C4-2B (cell line): ENCODE measurements at regions not wholly inside any gene's neighbourhood (a gene's known extent, or its start where the extent isn't known, plus 50 kb on each side); places are given as distances from the start of the nearest gene placed in this dataset.

ENCODE experiments used
- H3K27ac ChIP-seq: fragments of 450-650 bp; 2 replicates; pipeline ENCODE4 v1.5.1; 2017
- ZFX ChIP-seq: fragments of 450-650 bp; IDR thresholded peaks from 2 replicates; pipeline ENCODE4 v1.6.1; 2017
- TF ChIP-seq, protein P1 (sequence below): fragments of 450-650 bp; conservative IDR thresholded peaks from 2 replicates; pipeline ENCODE4 v1.5.1; 2017; ENCODE audit warnings: mild to moderate bottlenecking

DNA sequence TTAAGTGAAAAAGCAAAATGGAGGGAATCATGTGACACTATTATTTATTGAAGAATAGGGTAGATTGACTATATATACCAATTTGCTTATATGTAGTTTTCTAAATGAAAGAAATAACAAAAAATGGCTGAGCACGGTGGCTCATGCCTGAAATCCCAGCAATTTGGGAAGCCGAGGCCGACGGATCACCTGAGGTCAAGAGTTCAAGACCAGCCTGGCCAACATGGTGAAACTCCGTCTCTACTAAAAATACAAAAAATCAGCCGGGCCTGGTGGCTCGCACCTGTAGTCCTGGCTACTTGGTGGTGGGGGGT lies 59.3 kb upstream of the MYCN start:
- TF ChIP-seq, protein P1, sequence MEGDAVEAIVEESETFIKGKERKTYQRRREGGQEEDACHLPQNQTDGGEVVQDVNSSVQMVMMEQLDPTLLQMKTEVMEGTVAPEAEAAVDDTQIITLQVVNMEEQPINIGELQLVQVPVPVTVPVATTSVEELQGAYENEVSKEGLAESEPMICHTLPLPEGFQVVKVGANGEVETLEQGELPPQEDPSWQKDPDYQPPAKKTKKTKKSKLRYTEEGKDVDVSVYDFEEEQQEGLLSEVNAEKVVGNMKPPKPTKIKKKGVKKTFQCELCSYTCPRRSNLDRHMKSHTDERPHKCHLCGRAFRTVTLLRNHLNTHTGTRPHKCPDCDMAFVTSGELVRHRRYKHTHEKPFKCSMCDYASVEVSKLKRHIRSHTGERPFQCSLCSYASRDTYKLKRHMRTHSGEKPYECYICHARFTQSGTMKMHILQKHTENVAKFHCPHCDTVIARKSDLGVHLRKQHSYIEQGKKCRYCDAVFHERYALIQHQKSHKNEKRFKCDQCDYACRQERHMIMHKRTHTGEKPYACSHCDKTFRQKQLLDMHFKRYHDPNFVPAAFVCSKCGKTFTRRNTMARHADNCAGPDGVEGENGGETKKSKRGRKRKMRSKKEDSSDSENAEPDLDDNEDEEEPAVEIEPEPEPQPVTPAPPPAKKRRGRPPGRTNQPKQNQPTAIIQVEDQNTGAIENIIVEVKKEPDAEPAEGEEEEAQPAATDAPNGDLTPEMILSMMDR: no peak
- TF ChIP-seq ZFX: no peak
- no peak overlapping the region for H3K27ac ChIP-seq

DNA sequence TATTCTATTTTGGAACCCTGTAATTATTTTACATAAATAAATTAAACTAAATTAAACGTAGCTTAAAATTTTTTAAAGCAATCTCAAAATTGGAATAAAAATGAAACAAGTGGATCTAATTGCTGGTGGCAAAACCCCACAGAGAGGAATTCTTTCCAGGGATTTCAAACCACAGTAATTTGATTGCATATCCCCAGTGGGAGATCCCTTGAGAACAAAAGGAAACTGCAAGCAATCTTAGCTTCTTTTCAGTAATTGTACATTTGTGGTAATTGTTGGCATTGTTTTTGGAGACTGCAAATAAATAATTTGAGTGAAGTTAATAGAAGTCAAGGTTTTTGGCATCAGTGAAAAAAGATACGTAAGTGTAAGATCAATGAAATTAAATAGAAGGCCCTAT lies 58.7 kb upstream of the MYCN start:
- TF ChIP-seq, protein P1: no peak
- H3K27ac ChIP-seq: no peak overlapping the region

DNA sequence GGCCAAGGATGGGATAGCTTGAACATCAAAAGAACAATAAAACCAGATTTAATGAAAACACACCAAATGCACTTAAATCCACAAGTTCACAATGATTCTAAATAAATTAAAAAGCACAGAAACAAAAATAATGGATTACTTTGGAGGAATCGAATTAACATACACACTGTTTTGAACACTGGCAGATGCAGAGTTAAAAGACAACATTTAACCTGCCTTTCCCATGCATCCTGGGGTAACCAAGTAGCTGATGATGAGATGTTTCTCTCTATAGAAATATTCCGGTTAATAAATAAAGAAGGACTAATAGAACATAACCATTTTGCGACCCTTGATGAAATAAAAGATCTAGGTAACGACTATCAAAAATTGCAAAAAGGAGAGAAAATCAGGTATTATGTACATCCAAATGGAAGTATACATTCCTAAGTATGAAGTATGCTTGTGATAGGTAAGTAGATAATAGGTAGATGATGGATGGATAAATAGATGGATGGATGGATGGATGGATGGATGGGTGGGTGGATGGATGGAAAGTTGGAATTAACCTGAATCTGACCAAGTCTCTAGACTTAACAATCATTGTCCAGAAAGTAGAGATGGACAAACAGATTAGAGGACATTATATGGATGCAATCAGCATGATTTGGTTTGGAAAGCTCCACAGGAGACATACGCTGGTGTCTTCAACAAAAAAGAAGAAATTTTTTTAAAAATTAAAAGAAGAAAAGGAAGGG lies 57.4 kb upstream of the MYCN start:
- no peak overlapping the region for H3K27ac ChIP-seq
- TF ChIP-seq, protein P1: no peak
- TF ChIP-seq ZFX: no peak

DNA sequence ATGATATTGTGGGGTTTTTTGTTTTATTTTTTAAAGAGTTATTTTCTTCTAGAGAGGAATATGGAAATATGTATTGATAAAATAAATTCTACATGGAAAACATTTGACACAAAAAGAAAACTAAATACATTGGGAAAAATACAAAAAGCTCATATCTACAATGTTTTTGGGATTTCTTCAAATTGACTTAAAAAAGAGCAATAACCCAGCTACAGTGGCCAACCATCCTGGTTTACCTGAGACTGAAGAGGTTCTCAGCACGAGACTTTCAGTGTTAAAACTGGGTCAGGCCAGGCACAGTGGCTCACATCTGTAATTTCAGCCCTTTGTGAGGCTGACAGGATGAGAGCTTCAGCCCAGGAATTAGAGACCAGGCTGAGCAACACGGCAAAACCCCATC lies 56.7 kb upstream of the MYCN start:
- H3K27ac ChIP-seq: no peak overlapping the region
- TF ChIP-seq ZFX: no peak
- TF ChIP-seq, protein P1: no peak

DNA sequence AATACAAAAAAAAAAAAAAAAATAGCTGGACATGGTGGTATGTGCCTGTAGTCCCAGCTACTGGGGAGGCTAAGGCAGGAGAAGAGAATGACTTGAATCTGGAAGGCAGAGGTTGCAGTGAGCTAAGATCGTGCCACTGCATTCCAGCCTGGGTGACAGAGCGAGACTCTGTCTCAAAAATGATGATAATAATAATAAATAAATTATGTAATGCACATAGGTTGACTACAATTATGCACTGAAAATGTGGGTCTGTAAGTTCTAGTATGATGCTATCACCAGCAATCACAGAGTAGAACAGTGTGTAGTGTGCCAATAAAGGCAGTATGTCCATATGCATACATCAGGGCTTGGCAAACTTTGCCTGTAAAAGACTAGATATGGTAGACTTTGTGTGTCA lies 55.6 kb upstream of the MYCN start:
- H3K27ac ChIP-seq: no peak overlapping the region
- TF ChIP-seq ZFX: no peak
- TF ChIP-seq, protein P1: no peak

DNA sequence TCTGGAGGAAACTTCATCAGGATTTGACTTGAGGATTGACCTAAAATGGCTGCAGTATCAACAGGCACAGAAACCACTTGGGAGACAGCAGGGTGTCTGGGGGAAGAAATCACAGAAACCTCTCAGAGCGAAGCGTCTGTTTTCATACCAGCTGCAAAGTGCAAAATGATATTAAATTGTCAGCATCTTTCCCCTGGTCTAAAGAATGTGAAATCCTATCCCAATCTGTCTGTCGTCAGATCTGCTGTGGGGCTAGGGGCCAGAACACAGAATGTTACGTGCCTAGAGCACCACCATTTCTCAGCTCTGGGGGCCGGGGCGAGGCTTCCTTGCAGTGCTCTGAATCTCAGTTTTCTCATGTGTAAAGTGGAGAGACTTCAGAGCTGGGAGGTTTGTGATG lies 54.1 kb upstream of the MYCN start:
- TF ChIP-seq ZFX: no peak
- TF ChIP-seq, protein P1: no peak
- H3K27ac ChIP-seq: no peak overlapping the region

DNA sequence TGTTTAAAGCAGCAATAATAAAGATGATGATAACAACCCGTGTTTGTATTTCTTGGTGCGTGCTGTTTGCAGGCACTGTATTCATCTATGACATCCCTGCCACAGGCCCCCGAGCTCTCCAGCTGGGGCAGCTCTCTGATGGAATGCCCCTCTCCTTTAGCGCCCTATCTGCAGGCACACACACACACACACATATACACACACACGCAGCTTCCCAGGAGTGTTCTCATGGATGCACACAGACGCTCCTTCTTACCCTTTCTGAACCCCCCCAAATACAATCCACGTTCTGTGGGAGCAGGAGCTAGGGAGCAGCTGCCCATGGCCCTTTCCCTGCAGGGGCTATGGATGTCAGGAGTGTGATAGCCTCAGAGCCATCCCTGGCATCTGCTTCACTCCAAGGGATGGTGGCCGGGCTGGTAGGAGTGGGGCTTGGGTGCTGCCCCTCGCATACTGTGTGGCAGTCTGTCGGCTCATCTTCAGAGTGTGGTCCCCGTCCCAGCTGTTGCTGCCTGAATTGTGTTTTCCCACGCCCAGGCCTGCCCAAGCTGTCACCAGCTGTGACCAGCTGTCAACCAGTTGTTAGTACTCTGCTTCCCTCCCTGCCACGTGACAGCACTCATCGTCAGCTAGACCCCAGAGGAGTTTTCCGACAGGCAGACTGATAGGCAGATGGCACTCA lies 50.8 kb upstream of the MYCN start:
- TF ChIP-seq, protein P1: no peak
- no peak for TF ChIP-seq ZFX
- H3K27ac ChIP-seq: no peak overlapping the region
